ENCODE measurements at regions not wholly inside any gene's neighbourhood (a gene's known extent, or its start where the extent isn't known, plus 50 kb on each side); places are given as distances from the start of the nearest gene placed in this dataset.

- TF ChIP-seq, protein P1, sequence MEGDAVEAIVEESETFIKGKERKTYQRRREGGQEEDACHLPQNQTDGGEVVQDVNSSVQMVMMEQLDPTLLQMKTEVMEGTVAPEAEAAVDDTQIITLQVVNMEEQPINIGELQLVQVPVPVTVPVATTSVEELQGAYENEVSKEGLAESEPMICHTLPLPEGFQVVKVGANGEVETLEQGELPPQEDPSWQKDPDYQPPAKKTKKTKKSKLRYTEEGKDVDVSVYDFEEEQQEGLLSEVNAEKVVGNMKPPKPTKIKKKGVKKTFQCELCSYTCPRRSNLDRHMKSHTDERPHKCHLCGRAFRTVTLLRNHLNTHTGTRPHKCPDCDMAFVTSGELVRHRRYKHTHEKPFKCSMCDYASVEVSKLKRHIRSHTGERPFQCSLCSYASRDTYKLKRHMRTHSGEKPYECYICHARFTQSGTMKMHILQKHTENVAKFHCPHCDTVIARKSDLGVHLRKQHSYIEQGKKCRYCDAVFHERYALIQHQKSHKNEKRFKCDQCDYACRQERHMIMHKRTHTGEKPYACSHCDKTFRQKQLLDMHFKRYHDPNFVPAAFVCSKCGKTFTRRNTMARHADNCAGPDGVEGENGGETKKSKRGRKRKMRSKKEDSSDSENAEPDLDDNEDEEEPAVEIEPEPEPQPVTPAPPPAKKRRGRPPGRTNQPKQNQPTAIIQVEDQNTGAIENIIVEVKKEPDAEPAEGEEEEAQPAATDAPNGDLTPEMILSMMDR (IDR thresholded peaks at IDR 0.05; ENCODE audit: low read depth, low read length, poor library complexity, severe bottlenecking), result no peak
- TF ChIP-seq EZH2phosphoT487 (IDR thresholded peaks at IDR 0.05; ENCODE audit: borderline replicate concordance, low read length), result no peak
Observed at GRCh38 chr11:90326647-90327046, 103.8 kb upstream of the CHORDC1 start.

Data from DOHH2 (cell line).